HepG2 (cell line): ENCODE measurements at regions not wholly inside any gene's neighbourhood (a gene's known extent, or its start where the extent isn't known, plus 50 kb on each side); places are given as distances from the start of the nearest gene placed in this dataset.

Experiments
- BRCA1 ChIP-seq: sonication (generic); formaldehyde crosslinking; IDR thresholded peaks from 2 replicates; pipeline ENCODE4 v1.4.0; 2020; ENCODE audit warnings: missing genetic modification reagents
- CBX5 ChIP-seq: sonication (generic); formaldehyde crosslinking; IDR thresholded peaks from 2 replicates; pipeline ENCODE4 v1.4.0; 2020; ENCODE audit warnings: missing genetic modification reagents, borderline replicate concordance
- HOXA7 ChIP-seq: sonication (generic); formaldehyde crosslinking; IDR thresholded peaks from 2 replicates; pipeline ENCODE4 v1.8.1; 2022; ENCODE audit warnings: mild to moderate bottlenecking, missing genetic modification reagents, moderate library complexity
- NFKBIZ ChIP-seq: IDR thresholded peaks from 2 replicates; pipeline ENCODE4 v1.6.1; 2018; ENCODE audit warnings: missing genetic modification reagents, missing compliant biosample characterization
- ZNF543 ChIP-seq: sonication (generic); formaldehyde crosslinking; IDR thresholded peaks from 2 replicates; pipeline ENCODE4 v1.4.0; 2020; ENCODE audit warnings: mild to moderate bottlenecking, missing genetic modification reagents
- ZSCAN25 ChIP-seq: sonication (generic); formaldehyde crosslinking; IDR thresholded peaks from 2 replicates; pipeline ENCODE4 v1.8.0; 2022; ENCODE audit warnings: mild to moderate bottlenecking, missing genetic modification reagents
- TF ChIP-seq, protein P1 (sequence below): sonication (generic); formaldehyde crosslinking; IDR thresholded peaks from 2 replicates; pipeline ENCODE4 v1.4.0; 2020; ENCODE audit warnings: mild to moderate bottlenecking, missing genetic modification reagents, borderline replicate concordance
- TF ChIP-seq, protein P2 (sequence below): sonication (generic); formaldehyde crosslinking; IDR thresholded peaks from 2 replicates; pipeline ENCODE4 v1.9.0; 2021; ENCODE audit warnings: missing genetic modification reagents, mild to moderate bottlenecking, borderline replicate concordance
- TF ChIP-seq, protein P3 (sequence below): sonication (generic); formaldehyde crosslinking; IDR thresholded peaks from 2 replicates; pipeline ENCODE4 v1.4.0; 2020; ENCODE audit warnings: missing genetic modification reagents
- TF ChIP-seq, protein P4 (sequence below): sonication (generic); formaldehyde crosslinking; IDR thresholded peaks from 2 replicates; pipeline ENCODE4 v1.5.0; 2020; ENCODE audit warnings: mild to moderate bottlenecking, missing genetic modification reagents
- TF ChIP-seq, protein P5 (sequence below): sonication (generic); formaldehyde crosslinking; IDR thresholded peaks from 2 replicates; pipeline ENCODE4 v1.4.0; 2020; ENCODE audit warnings: missing genetic modification reagents
- TF ChIP-seq, protein P6 (sequence below): sonication (generic); formaldehyde crosslinking; IDR thresholded peaks from 2 replicates; pipeline ENCODE4 v1.4.0; 2020; ENCODE audit warnings: missing genetic modification reagents

DNA sequence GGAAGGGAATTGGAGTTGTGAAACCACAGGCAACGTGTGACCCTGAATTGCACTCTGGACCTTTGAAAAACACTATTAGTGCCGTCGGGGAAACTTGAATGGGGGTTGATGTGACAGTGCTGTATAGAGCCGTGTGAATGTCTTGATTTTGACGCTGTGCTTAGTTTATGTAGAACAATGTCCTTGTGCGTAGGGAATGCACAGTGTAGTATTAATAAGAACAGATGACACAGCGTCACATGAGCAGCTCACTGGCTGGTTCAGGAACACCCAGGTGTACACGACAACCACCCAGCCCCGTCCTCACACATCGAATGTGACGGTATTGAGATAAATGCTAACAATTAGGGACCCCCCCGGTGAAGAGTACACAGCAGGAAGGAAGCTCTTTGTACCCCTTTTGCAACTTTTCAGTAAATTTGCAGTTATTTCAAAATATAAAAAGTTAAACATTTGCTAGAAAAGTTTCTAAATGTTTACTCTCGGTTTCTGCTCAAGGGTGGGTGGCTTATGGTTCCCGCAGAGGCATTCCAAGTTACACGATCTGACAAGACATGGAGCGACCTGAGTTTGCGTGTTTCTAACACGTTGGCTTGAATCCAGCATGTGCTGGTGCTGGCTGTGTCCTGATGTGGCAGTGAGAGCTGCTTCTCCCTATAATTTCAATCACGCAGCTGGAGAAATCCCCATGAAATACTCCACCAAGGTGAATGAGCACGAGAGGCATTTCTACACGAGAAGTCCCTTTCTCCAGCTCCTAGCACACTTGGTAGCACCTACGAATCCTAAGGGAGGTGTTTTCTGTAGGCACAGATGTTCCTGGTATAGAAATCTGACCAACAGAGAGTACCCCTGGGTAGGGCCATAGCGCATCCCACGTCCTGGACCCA lies 208.0 kb upstream of the EXOC2 start (continued):
- TF ChIP-seq, protein P1, sequence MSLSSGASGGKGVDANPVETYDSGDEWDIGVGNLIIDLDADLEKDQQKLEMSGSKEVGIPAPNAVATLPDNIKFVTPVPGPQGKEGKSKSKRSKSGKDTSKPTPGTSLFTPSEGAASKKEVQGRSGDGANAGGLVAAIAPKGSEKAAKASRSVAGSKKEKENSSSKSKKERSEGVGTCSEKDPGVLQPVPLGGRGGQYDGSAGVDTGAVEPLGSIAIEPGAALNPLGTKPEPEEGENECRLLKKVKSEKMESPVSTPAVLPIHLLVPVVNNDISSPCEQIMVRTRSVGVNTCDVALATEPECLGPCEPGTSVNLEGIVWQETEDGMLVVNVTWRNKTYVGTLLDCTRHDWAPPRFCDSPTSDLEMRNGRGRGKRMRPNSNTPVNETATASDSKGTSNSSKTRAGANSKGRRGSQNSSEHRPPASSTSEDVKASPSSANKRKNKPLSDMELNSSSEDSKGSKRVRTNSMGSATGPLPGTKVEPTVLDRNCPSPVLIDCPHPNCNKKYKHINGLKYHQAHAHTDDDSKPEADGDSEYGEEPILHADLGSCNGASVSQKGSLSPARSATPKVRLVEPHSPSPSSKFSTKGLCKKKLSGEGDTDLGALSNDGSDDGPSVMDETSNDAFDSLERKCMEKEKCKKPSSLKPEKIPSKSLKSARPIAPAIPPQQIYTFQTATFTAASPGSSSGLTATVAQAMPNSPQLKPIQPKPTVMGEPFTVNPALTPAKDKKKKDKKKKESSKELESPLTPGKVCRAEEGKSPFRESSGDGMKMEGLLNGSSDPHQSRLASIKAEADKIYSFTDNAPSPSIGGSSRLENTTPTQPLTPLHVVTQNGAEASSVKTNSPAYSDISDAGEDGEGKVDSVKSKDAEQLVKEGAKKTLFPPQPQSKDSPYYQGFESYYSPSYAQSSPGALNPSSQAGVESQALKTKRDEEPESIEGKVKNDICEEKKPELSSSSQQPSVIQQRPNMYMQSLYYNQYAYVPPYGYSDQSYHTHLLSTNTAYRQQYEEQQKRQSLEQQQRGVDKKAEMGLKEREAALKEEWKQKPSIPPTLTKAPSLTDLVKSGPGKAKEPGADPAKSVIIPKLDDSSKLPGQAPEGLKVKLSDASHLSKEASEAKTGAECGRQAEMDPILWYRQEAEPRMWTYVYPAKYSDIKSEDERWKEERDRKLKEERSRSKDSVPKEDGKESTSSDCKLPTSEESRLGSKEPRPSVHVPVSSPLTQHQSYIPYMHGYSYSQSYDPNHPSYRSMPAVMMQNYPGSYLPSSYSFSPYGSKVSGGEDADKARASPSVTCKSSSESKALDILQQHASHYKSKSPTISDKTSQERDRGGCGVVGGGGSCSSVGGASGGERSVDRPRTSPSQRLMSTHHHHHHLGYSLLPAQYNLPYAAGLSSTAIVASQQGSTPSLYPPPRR (CRISPR knock-in tag), result peak; percentile 90
- TF ChIP-seq NFKBIZ (CRISPR knock-in tag) (0 out of 2 replicates have a peak, but pooled peaks have one; percentile 38), CBX5 (CRISPR knock-in tag) (0 out of 2 replicates have a peak, but pooled peaks have one; percentile 6), ZNF543 (CRISPR knock-in tag) (0 out of 2 replicates have a peak, but pooled peaks have one; percentile 54), ZSCAN25 (no peak), BRCA1 (CRISPR knock-in tag) (0 out of 2 replicates have a peak, but pooled peaks have one; percentile 56), HOXA7 (CRISPR knock-in tag) (no peak)
- TF ChIP-seq, protein P2, sequence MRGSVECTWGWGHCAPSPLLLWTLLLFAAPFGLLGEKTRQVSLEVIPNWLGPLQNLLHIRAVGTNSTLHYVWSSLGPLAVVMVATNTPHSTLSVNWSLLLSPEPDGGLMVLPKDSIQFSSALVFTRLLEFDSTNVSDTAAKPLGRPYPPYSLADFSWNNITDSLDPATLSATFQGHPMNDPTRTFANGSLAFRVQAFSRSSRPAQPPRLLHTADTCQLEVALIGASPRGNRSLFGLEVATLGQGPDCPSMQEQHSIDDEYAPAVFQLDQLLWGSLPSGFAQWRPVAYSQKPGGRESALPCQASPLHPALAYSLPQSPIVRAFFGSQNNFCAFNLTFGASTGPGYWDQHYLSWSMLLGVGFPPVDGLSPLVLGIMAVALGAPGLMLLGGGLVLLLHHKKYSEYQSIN (CRISPR knock-in tag), result no peak
- TF ChIP-seq, protein P3, sequence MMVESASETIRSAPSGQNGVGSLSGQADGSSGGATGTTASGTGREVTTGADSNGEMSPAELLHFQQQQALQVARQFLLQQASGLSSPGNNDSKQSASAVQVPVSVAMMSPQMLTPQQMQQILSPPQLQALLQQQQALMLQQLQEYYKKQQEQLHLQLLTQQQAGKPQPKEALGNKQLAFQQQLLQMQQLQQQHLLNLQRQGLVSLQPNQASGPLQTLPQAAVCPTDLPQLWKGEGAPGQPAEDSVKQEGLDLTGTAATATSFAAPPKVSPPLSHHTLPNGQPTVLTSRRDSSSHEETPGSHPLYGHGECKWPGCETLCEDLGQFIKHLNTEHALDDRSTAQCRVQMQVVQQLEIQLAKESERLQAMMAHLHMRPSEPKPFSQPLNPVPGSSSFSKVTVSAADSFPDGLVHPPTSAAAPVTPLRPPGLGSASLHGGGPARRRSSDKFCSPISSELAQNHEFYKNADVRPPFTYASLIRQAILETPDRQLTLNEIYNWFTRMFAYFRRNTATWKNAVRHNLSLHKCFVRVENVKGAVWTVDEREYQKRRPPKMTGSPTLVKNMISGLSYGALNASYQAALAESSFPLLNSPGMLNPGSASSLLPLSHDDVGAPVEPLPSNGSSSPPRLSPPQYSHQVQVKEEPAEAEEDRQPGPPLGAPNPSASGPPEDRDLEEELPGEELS (CRISPR knock-in tag), result peak; percentile 76
- TF ChIP-seq, protein P4, sequence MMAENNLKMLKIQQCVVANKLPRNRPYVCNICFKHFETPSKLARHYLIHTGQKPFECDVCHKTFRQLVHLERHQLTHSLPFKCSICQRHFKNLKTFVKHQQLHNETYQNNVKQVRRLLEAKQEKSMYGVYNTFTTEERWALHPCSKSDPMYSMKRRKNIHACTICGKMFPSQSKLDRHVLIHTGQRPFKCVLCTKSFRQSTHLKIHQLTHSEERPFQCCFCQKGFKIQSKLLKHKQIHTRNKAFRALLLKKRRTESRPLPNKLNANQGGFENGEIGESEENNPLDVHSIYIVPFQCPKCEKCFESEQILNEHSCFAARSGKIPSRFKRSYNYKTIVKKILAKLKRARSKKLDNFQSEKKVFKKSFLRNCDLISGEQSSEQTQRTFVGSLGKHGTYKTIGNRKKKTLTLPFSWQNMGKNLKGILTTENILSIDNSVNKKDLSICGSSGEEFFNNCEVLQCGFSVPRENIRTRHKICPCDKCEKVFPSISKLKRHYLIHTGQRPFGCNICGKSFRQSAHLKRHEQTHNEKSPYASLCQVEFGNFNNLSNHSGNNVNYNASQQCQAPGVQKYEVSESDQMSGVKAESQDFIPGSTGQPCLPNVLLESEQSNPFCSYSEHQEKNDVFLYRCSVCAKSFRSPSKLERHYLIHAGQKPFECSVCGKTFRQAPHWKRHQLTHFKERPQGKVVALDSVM, result 0 out of 2 replicates have a peak, but pooled peaks have one; percentile 4
- TF ChIP-seq, protein P5, sequence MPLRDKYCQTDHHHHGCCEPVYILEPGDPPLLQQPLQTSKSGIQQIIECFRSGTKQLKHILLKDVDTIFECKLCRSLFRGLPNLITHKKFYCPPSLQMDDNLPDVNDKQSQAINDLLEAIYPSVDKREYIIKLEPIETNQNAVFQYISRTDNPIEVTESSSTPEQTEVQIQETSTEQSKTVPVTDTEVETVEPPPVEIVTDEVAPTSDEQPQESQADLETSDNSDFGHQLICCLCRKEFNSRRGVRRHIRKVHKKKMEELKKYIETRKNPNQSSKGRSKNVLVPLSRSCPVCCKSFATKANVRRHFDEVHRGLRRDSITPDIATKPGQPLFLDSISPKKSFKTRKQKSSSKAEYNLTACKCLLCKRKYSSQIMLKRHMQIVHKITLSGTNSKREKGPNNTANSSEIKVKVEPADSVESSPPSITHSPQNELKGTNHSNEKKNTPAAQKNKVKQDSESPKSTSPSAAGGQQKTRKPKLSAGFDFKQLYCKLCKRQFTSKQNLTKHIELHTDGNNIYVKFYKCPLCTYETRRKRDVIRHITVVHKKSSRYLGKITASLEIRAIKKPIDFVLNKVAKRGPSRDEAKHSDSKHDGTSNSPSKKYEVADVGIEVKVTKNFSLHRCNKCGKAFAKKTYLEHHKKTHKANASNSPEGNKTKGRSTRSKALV (CRISPR knock-in tag), result peak; percentile 77
- TF ChIP-seq, protein P6, sequence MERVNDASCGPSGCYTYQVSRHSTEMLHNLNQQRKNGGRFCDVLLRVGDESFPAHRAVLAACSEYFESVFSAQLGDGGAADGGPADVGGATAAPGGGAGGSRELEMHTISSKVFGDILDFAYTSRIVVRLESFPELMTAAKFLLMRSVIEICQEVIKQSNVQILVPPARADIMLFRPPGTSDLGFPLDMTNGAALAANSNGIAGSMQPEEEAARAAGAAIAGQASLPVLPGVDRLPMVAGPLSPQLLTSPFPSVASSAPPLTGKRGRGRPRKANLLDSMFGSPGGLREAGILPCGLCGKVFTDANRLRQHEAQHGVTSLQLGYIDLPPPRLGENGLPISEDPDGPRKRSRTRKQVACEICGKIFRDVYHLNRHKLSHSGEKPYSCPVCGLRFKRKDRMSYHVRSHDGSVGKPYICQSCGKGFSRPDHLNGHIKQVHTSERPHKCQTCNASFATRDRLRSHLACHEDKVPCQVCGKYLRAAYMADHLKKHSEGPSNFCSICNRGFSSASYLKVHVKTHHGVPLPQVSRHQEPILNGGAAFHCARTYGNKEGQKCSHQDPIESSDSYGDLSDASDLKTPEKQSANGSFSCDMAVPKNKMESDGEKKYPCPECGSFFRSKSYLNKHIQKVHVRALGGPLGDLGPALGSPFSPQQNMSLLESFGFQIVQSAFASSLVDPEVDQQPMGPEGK (CRISPR knock-in tag), result peak; percentile 100
